Activated T-cell treated with anti-CD3 and anti-CD28 coated beads, Interleukin-2, amount 50 U/mL, for 4 hours (primary cell): ENCODE measurements at regions not wholly inside any gene's neighbourhood (a gene's known extent, or its start where the extent isn't known, plus 50 kb on each side); places are given as distances from the start of the nearest gene placed in this dataset.

Experiments used
- ATAC-seq, 2 donors: fragments of 200-7000 bp; cut with Tn5 transposase; one replicate each; pipeline ENCODE4 v1.10.0; 2021
- DNase-seq: peaks from one replicate; pipeline ENCODE4 v3.0.0-alpha.2; 2020
- H3K27me3 Mint-ChIP-seq: one replicate; pipeline ENCODE4 v1.8.0; 2021; ENCODE audit warnings: low read depth, mixed read lengths
- H3K36me3 Mint-ChIP-seq: one replicate; pipeline ENCODE4 v1.8.0; 2022; ENCODE audit warnings: mixed read lengths; ENCODE audit not compliant: insufficient read depth
- H3K4me1 Mint-ChIP-seq: one replicate; pipeline ENCODE4 v1.8.0; 2021; ENCODE audit warnings: low read depth, mixed read lengths
- H3K4me3 Mint-ChIP-seq: one replicate; pipeline ENCODE4 v1.8.0; 2021; ENCODE audit warnings: mild to moderate bottlenecking, moderate library complexity, mixed read lengths
- H3K9me3 Mint-ChIP-seq: one replicate; pipeline ENCODE4 v1.8.0; 2021; ENCODE audit warnings: mixed read lengths

DNA sequence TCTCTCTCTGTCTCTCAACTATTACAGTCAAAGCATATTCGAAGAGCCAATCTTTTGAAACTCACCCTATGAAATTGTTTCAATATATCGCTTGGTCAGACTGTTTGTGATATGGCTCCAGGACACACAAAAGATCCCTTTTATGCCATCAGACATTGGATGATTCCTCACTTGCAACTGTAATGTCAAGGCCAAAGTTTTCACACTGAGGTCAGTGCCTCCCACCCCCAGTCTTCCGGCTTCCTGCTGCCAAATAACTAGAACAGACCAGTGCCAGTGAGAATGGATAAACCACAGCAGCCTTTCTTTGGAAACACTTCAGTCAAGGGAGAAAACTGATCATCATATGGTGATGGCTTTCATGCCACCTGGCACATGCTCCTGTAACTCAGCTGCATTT lies 321.9 kb upstream of the ZFHX3 start:
- no peaks in the 10 kb centered on the region for H3K36me3 Mint-ChIP-seq
- no peak for ATAC-seq
- H3K27me3 Mint-ChIP-seq, result no peaks in the 10 kb centered on the region
- no peak overlapping the region for H3K4me3 Mint-ChIP-seq
- H3K9me3 Mint-ChIP-seq, result no peaks in the 10 kb centered on the region
- no peaks in the 10 kb centered on the region for H3K4me1 Mint-ChIP-seq
- DNase-seq, result no peak

DNA sequence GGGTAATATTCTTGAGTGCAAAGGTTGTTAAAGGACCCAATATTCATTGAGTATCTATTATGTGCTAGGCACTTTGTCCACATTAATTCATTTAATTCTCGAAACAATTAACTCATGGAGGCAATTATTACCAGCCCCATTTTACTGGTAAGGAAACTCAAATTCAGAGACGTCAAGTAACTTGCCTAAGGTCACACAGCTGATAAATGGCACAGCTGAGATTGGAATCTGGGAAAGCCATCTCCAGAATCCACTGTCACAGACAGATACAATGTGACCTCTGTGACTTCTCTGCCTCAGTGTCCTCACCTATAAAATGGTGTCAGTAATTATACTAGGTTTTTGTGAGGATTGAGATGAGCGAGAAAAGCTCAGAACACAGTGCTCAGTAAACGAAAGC lies 320.8 kb upstream of the ZFHX3 start:
- Mint-ChIP-seq H3K36me3 (no peaks in the 10 kb centered on the region), H3K4me1 (no peaks in the 10 kb centered on the region)
- no peak for ATAC-seq

DNA sequence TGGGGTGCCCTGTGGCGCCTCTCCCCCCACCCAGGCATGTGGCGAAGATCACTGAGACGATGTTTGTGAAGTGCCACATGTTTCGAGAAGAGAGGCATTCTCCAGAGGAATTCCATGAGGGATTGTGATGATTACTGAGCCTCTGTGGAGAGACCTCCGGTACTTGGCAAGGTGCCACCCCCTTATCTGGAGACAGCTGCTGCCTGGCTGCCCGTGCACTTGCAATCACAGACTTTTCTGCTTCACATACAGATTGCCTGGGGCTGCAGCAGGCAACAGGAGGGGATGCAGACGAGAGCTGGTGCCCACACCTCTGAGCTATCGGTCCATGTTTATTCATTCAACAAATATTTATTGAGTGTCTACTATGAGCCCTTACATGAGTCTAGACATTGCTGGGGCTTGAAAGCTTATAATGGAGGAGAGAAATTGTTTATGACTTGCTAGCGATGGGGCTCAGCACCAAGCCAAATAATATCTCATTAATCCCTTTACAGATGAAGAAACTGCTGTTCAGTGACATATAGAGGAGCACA lies 317.2 kb upstream of the ZFHX3 start:
- Mint-ChIP-seq H3K27me3 (no peaks in the 10 kb centered on the region), H3K9me3 (no peaks in the 10 kb centered on the region), H3K4me3 (no peak overlapping the region), H3K4me1 (no peaks in the 10 kb centered on the region), H3K36me3 (no peaks in the 10 kb centered on the region)
- DNase-seq, result no peak
- no peak for ATAC-seq

More for the DNA sequence above, 320.8 kb upstream of the ZFHX3 start:
- H3K4me3 Mint-ChIP-seq, result no peak overlapping the region
- H3K27me3 Mint-ChIP-seq, result no peaks in the 10 kb centered on the region
- DNase-seq, result no peak
- no peaks in the 10 kb centered on the region for H3K9me3 Mint-ChIP-seq

DNA sequence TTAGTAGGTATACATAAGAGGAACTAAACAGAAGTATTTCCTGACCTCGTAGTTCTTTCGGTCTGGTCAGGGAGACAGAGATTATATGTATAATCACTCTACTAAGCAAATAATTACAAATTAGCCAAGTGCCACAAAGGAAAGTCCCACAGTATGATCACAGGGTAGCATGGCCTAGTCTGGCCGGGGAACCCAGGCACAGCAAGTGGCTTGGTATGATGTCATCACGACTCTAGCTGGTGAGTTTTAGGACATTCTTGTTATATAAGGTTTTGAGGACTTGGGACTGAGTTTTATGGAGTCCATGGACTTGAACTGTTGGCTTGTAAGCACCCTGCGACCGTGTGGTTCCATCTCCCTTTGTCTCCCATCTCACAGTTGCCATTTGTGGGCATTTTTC lies 316.5 kb upstream of the ZFHX3 start:
- Mint-ChIP-seq H3K4me3 (no peak overlapping the region), H3K27me3 (no peaks in the 10 kb centered on the region), H3K4me1 (no peaks in the 10 kb centered on the region), H3K36me3 (no peaks in the 10 kb centered on the region), H3K9me3 (no peaks in the 10 kb centered on the region)
- DNase-seq (no peak), ATAC-seq (no peak)

DNA sequence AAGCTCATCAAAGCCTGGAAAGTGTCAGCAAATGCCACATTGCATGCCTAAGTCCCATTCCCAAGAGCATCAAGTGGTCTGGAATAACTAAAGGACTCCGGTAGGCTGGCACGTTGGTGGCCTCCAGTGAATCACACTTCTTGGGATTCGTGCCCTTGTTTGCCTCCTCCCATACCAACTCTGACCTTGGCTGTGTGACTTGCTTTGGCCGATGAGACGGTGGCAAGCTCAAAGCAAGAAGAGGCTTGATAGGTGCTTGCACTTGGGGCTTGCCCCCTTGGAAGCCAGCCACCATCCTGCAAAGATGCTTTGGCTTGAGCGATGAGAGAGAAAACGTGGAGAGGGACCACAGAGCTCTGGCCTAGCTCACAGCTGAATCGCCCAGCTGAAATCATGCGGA lies 313.1 kb upstream of the ZFHX3 start:
- DNase-seq, result no peak
- Mint-ChIP-seq H3K36me3 (no peaks in the 10 kb centered on the region), H3K4me3 (no peak overlapping the region), H3K27me3 (no peaks in the 10 kb centered on the region), H3K9me3 (no peaks in the 10 kb centered on the region), H3K4me1 (no peaks in the 10 kb centered on the region)
- ATAC-seq, result no peak

DNA sequence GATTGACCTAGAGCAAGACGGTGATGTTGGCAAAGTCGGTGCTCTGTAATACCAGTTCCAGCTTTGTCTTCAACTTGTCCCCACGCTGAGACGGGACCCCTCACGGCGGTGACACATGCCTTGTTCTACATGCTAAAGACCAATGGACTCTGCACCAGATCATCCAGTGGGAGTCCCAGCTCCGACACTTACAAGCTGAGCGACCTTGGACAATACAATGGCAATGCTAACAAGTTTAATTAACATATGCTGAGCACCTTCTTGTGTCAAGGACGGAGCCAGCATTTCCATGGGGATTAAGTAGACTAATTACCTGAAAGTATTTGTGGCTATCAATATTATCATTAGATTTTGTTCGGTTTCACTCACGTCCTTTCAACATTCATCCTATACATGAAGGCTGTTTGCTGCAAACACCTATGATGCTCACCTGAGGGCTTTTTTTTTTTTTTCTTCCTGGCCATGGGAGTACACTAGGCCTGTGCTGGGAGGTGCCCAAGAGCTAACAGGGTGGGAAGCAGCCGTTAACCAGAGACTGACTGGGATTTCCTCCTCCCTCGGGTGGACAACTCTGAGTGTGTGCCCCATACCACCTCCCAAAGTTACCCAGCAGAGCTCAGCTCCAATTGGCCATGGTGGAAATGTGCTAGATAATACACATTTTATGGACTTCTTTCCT lies 308.6 kb upstream of the ZFHX3 start:
- no peaks in the 10 kb centered on the region for H3K4me1 Mint-ChIP-seq
- DNase-seq, result no peak
- H3K27me3 Mint-ChIP-seq, result no peaks in the 10 kb centered on the region
- H3K36me3 Mint-ChIP-seq, result no peaks in the 10 kb centered on the region
- H3K9me3 Mint-ChIP-seq, result no peaks in the 10 kb centered on the region
- no peak for ATAC-seq
- no peak overlapping the region for H3K4me3 Mint-ChIP-seq

DNA sequence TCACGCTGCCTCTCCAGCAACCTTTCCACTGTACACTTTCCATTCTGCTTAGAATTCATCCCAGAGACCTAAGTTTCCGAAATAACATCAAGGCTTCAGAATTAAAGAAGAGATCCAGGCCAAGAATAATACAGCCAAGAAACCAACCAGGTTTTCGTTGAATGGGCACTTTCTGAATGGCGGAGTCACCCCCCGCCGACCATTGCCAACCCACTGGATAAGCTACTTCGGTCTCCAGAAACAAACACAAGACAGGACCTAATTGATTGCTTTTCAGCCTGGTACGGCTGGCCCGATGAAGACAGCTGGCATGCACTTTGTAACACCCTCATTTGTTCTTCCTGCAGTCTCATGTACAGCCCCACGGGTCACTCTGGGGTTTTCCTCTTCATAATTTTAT lies 308.1 kb upstream of the ZFHX3 start:
- Mint-ChIP-seq H3K9me3 (no peaks in the 10 kb centered on the region), H3K27me3 (no peaks in the 10 kb centered on the region), H3K36me3 (no peaks in the 10 kb centered on the region), H3K4me3 (no peak overlapping the region), H3K4me1 (no peaks in the 10 kb centered on the region)
- ATAC-seq (no peak), DNase-seq (no peak)

DNA sequence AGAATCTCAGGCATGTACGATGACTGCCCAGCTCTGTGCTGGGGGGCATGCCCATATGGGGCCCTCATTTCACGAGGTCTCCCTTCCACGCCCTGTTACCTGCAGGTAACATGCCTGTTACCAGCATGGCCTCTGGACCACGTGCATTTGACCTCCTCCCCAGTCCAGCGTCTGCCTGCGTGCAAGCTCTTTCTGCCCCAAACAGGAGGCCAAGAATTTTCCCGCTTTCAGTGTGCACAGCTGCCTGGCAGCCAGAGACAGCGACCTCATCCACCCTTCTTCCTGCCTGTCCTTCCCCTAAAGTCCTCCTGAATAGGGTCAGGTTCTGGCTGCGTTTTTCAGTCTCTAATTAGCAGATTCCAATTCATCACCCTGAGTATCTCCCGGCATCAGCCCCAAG lies 306.5 kb upstream of the ZFHX3 start:
- Mint-ChIP-seq H3K9me3 (no peaks in the 10 kb centered on the region), H3K4me3 (no peak overlapping the region), H3K27me3 (no peaks in the 10 kb centered on the region), H3K4me1 (no peaks in the 10 kb centered on the region), H3K36me3 (no peaks in the 10 kb centered on the region)
- no peak for DNase-seq
- ATAC-seq, result no peak

DNA sequence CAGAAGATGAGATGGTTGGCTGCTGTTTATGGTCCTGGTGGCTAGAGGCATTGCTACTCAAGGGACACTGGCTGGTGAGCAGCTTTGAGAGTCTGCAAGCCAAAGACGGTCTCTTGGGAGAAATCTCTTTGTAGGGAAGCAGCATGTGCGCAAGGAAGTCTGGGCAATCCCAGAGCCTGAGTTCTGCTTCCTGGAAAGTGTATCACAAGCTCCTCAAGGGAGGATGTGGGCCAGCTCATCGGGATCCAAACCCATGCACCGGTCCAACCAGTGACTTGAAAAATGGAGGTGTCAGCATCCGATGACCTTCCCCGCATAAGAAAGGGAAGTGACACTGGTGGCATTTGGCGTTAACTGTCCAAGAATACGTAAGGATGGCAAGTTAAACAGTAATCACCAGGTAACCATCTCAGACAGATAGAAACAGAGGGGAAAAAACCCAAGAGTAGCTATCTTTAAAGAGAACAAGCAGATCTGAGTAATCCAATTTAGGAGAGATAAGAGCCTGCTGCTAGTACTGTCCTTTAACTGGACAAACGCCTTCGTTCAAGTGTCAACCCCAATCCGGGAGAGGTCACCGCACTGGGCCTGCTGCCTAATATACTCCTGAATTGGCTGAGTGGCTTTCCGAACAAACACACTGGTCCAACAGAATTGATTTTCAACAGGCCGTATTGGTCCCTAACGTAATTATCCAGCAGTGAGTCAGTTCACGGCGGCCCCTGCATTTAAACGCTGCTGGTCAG lies 303.0 kb upstream of the ZFHX3 start:
- H3K36me3 Mint-ChIP-seq, result no peaks in the 10 kb centered on the region
- H3K4me3 Mint-ChIP-seq, result no peak overlapping the region
- DNase-seq (no peak), ATAC-seq (no peak)
- no peaks in the 10 kb centered on the region for H3K27me3 Mint-ChIP-seq
- H3K9me3 Mint-ChIP-seq, result no peaks in the 10 kb centered on the region
- no peaks in the 10 kb centered on the region for H3K4me1 Mint-ChIP-seq

DNA sequence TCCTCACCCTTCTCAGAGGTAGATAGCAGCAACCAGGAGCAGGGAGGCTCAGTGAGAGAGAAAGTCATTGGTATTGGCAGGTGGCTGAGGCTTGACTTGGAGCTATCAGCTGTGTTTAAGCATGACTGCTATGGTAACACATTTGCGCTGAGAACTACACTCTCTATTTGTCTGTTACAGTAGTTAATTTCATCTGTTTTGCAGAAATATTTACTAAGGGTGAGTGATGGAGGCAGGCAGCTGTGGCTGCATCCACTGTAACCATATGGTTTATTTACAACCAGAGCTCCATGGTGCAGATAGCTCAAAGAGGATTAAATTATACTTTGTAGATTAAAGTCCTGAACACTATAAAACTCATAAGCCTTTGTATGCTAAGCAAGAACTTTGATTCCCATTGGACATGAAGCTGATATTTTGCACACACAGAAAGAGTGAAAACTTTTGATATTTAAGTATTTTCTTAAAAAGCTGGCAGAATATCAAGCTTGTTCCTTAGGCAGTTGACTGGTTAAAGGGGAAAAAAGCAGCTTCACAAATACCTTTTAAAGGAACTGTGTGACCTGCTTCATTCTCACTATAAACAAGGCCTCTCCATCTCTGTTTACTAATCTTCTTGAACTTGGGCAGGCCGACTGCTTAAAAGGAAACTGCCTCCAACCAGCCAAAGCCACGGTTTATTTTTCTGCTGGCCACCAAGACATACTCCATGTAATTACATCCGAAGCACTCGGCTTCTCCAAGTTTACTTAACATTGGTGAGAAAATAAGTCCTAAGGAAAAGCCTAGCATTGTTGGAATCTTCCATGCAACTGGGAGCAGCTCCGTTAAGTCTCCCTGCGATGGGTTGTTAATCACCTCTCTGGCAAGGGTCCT lies 299.8 kb upstream of the ZFHX3 start:
- Mint-ChIP-seq H3K4me1 (no peaks in the 10 kb centered on the region), H3K27me3 (no peaks in the 10 kb centered on the region), H3K9me3 (no peaks in the 10 kb centered on the region), H3K4me3 (no peak overlapping the region), H3K36me3 (no peaks in the 10 kb centered on the region)
- DNase-seq (no peak), ATAC-seq (no peak)

DNA sequence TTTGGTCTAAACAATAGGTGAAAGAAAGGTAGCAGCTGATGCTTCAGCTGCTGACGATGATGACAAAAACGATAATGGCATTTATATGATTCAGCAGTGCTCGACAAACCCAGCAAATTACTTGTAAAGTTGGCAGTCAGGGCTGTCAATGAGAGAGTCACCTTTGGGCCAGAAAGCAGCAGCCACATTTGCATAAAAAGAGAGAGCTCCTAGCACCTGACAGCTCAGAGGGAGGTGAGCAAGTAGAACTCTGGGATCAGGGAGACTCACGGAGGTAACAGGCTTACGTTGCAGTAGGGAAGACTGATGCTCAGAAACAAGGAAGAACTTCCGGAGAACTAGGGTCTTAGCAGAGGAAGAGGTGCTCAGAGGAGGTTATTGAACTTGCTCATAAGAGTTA lies 291.9 kb upstream of the ZFHX3 start:
- no peaks in the 10 kb centered on the region for H3K9me3 Mint-ChIP-seq
- DNase-seq (no peak), ATAC-seq (no peak)
- no peaks in the 10 kb centered on the region for H3K27me3 Mint-ChIP-seq
- H3K36me3 Mint-ChIP-seq, result no peaks in the 10 kb centered on the region
- no peak overlapping the region for H3K4me3 Mint-ChIP-seq
- no peaks in the 10 kb centered on the region for H3K4me1 Mint-ChIP-seq

DNA sequence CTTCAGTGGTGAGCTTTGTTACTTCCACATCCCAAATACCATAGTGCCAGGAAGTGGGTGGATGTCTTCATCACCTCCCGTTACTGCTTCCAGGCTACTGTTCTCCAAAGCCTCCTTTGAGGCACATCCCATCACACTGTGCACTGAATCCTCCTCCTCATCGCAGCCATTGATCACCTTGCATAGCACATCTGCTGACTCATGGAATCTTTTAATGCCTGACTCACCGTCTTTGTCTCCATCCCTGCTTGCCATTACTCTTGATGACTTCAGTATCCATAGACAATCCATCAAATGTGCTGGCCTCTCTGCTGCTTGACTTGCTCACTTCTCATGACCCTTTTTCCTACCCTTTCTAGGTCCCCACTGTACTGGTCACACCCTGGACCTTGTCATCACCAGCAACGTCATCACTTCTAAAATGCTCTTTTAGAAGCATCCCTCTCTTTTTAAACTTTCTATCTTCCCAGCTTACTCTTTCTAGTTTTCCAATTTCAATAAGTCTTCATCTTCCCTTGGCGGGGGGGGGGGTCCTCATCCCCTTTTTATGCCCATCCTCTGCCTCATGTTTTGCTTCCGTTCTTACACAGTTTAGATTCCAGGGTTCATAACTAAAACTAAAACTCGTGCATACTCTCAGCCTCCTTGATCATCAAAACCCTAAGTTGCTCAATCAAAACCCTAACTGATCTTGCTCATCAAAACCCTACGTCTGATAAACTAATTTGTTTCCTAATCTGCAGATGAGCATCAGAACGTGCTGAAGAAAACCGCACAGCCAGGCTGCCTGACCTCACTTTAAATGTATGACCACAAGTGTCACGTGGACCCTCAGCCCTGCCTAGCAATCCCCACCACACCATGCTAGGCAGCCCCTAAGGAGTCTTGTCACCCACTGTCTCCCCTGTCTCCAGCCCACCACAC lies 289.7 kb upstream of the ZFHX3 start:
- Mint-ChIP-seq H3K27me3 (no peaks in the 10 kb centered on the region), H3K4me1 (no peaks in the 10 kb centered on the region), H3K4me3 (no peak overlapping the region), H3K9me3 (no peaks in the 10 kb centered on the region), H3K36me3 (no peaks in the 10 kb centered on the region)
- ATAC-seq (no peak), DNase-seq (no peak)

DNA sequence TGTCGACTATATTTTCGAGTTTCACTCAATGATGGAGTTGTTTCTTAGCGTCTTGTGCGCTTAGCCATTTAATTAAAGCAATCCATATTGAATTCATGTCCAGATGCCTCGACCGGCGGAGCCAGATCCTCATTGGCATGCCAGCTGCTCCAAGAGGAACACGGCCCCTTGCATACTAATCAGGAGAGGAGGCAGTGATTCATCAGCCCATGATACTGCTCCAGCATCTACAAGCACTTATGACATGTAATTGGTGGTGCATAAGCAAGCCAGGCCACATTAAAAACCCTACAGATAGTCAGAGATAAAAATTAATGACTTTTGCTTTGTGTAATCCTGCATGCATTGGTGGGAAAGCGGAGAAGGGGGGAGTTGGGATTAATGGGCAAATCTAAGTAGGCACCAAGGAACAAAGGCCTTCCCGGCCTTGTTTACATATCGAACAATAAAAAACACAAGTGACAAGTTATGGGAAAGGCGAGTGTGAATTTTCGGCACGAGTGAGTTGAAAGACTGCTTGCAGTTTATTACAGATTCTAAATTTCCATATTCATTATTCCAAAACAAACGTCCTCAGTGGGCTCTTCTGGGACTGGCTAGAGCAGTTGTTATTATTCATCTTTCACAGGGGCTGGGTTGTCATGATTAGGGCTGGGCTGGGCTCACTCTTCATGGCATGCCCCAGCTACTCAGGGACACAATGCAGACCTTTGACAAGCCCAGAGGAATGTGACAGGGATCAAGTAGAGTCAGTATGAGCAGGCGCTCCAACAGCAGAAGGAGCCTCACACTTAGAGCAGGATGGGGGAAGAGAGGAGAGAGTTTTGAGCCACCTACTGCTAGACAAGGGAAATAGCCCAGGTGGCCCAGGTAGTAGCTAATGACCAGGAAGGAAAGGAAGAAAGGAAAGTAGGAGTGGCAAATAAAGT lies 281.7 kb upstream of the ZFHX3 start:
- no peaks in the 10 kb centered on the region for H3K36me3 Mint-ChIP-seq
- H3K4me3 Mint-ChIP-seq, result no peak overlapping the region
- no peak for ATAC-seq
- DNase-seq, result no peak
- H3K4me1 Mint-ChIP-seq, result no peaks in the 10 kb centered on the region
- H3K27me3 Mint-ChIP-seq, result no peaks in the 10 kb centered on the region
- H3K9me3 Mint-ChIP-seq, result no peaks in the 10 kb centered on the region
